ENCODE measurements at regions not wholly inside any gene's neighbourhood (a gene's known extent, or its start where the extent isn't known, plus 50 kb on each side); places are given as distances from the start of the nearest gene placed in this dataset.
A peak's percentile ranks its signal among the peaks of the same experiment; 100 is the strongest.

DNA sequence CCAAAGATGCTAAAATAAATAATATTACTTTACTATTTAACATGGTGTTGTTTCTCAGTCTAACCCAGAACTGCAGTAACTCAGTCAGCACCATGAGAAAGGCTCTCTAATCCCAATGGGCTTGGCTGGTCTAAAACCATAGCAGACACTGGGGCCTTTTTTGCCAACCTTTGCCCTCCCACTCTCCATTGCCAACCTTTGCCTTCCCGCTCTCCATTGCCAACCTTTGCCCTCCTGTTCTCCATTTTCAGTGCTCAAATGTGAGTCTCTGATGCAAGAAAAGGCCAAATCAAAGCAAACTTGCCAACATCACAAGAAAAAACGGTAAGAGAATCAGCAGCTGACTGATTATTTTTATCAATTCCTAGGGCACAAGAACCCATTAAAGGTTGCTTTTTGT, 1681.2 kb downstream of the SLITRK5 start:
- DNase-seq (ENCODE audit: low spot score) = no peak
- TF ChIP-seq EGR1 (IDR thresholded peaks at IDR 0.05; ENCODE audit: low read depth in 2 of 2) = no peak
- TF ChIP-seq YY1 (IDR thresholded peaks at IDR 0.05) = peak; percentile 25
- TF ChIP-seq HNF4A (conservative IDR thresholded peaks at IDR 0.05) = peak; percentile 33 to 60
- no peak for TF ChIP-seq SP1 (IDR thresholded peaks at IDR 0.05)
- TF ChIP-seq RAD21 (IDR thresholded peaks at IDR 0.05) = no peak
- TF ChIP-seq, protein P1, sequence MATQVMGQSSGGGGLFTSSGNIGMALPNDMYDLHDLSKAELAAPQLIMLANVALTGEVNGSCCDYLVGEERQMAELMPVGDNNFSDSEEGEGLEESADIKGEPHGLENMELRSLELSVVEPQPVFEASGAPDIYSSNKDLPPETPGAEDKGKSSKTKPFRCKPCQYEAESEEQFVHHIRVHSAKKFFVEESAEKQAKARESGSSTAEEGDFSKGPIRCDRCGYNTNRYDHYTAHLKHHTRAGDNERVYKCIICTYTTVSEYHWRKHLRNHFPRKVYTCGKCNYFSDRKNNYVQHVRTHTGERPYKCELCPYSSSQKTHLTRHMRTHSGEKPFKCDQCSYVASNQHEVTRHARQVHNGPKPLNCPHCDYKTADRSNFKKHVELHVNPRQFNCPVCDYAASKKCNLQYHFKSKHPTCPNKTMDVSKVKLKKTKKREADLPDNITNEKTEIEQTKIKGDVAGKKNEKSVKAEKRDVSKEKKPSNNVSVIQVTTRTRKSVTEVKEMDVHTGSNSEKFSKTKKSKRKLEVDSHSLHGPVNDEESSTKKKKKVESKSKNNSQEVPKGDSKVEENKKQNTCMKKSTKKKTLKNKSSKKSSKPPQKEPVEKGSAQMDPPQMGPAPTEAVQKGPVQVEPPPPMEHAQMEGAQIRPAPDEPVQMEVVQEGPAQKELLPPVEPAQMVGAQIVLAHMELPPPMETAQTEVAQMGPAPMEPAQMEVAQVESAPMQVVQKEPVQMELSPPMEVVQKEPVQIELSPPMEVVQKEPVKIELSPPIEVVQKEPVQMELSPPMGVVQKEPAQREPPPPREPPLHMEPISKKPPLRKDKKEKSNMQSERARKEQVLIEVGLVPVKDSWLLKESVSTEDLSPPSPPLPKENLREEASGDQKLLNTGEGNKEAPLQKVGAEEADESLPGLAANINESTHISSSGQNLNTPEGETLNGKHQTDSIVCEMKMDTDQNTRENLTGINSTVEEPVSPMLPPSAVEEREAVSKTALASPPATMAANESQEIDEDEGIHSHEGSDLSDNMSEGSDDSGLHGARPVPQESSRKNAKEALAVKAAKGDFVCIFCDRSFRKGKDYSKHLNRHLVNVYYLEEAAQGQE (IDR thresholded peaks at IDR 0.05) = no peak
- no peak for TF ChIP-seq NR2F2 (IDR thresholded peaks at IDR 0.05)
- H3K4me1 ChIP-seq (ENCODE audit: control insufficient read depth in 4 of 4, insufficient read depth in 4 of 4, low read length in 3 of 4) = peaks cover 0 to 2% (median 0%) of the 10 kb centered on the region in 4 donors
- H3K4me3 ChIP-seq (ENCODE audit: low read depth in 1 of 3, low read length in 3 of 3) = no peak overlapping the region
- WGBS = 25% methylated on average over 2 of the region's 2 CpGs
- H3K9me3 ChIP-seq (ENCODE audit: control insufficient read depth in 4 of 4, low read length in 3 of 4) = no peaks in the 10 kb centered on the region
- H3K36me3 ChIP-seq (ENCODE audit: control insufficient read depth in 4 of 4, insufficient read depth in 3 of 4, low read depth in 1 of 4, low read length in 3 of 4) = no peaks in the 10 kb centered on the region
- H3K27ac ChIP-seq (ENCODE audit: low read depth in 1 of 2, low read length in 2 of 2) = no peak overlapping the region
- H3K9ac ChIP-seq (ENCODE audit: low read depth in 1 of 2, low read length in 2 of 2) = no peak overlapping the region
- H3K27me3 ChIP-seq (ENCODE audit: control insufficient read depth in 4 of 4, insufficient read depth in 4 of 4, low read length in 3 of 4) = no peaks in the 10 kb centered on the region

DNA sequence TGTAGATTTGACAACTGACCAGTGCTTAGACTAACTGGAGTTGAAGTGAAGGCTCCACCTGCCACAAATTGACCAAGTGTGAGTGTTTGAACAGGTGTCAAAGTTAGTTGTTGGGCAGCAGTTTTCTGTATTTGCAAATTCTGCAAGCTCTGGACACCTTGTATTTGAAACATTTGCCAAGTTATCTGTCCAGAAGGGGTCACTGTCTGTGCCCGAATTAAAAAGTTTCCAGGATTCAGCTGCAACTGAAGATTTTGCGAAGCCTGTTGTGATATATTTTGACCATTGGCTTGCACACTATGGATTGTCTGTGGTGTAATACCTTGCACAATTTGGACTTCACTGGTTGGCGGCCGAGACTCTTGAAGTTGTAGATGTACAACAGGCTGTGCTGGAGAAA, 1690.7 kb downstream of the SLITRK5 start:
- H3K9ac ChIP-seq (ENCODE audit: low read depth in 1 of 2, low read length in 2 of 2) = no peak overlapping the region
- peaks cover 0 to 6% (median 0%) of the 10 kb centered on the region in 4 donors for H3K27me3 ChIP-seq (ENCODE audit: control insufficient read depth in 4 of 4, insufficient read depth in 4 of 4, low read length in 3 of 4)
- no peak for DNase-seq (ENCODE audit: low spot score)
- H3K4me3 ChIP-seq (ENCODE audit: low read depth in 1 of 3, low read length in 3 of 3) = no peak overlapping the region
- H3K36me3 ChIP-seq (ENCODE audit: control insufficient read depth in 4 of 4, insufficient read depth in 3 of 4, low read depth in 1 of 4, low read length in 3 of 4) = no peaks in the 10 kb centered on the region
- H3K9me3 ChIP-seq (ENCODE audit: control insufficient read depth in 4 of 4, low read length in 3 of 4) = no peaks in the 10 kb centered on the region
- WGBS = 51% methylated on average over 4 of the region's 4 CpGs
- TF ChIP-seq TAF1 (conservative IDR thresholded peaks at IDR 0.05) (no peak), HNF4G (IDR thresholded peaks at IDR 0.05) (no peak), EGR1 (IDR thresholded peaks at IDR 0.05; ENCODE audit: low read depth in 2 of 2) (no peak), FOXA2 (IDR thresholded peaks at IDR 0.05) (no peak), GABPA (IDR thresholded peaks at IDR 0.05 in 1 of 2, conservative IDR thresholded peaks at IDR 0.05 in 1 of 2) (no peak), HNF4A (conservative IDR thresholded peaks at IDR 0.05) (peak in 1 of 2 donors; percentile 16), RAD21 (IDR thresholded peaks at IDR 0.05) (peak; percentile 68 to 80)
- TF ChIP-seq, protein P1 (IDR thresholded peaks at IDR 0.05) = no peak
- TF ChIP-seq, protein P2, sequence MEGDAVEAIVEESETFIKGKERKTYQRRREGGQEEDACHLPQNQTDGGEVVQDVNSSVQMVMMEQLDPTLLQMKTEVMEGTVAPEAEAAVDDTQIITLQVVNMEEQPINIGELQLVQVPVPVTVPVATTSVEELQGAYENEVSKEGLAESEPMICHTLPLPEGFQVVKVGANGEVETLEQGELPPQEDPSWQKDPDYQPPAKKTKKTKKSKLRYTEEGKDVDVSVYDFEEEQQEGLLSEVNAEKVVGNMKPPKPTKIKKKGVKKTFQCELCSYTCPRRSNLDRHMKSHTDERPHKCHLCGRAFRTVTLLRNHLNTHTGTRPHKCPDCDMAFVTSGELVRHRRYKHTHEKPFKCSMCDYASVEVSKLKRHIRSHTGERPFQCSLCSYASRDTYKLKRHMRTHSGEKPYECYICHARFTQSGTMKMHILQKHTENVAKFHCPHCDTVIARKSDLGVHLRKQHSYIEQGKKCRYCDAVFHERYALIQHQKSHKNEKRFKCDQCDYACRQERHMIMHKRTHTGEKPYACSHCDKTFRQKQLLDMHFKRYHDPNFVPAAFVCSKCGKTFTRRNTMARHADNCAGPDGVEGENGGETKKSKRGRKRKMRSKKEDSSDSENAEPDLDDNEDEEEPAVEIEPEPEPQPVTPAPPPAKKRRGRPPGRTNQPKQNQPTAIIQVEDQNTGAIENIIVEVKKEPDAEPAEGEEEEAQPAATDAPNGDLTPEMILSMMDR (IDR thresholded peaks at IDR 0.05; ENCODE audit: low read depth, low read length, missing input control) = peak; percentile 48
- H3K4me1 ChIP-seq (ENCODE audit: control insufficient read depth in 4 of 4, insufficient read depth in 4 of 4, low read length in 3 of 4) = no peaks in the 10 kb centered on the region
- H3K27ac ChIP-seq (ENCODE audit: low read depth in 1 of 2, low read length in 2 of 2) = no peak overlapping the region

Measured in liver (tissue), 8 donors.